ENCODE measurements at regions not wholly inside any gene's neighbourhood (a gene's known extent, or its start where the extent isn't known, plus 50 kb on each side); places are given as distances from the start of the nearest gene placed in this dataset.
"Not testable (repeated sequence)": the region's sequence is repeated elsewhere in the genome, so short reads cannot be mapped to it uniquely, and the experiment has no call there.

- DNase-seq (ENCODE audit: low read depth, low spot score): no peak
Observed at GRCh38 chr3:139238281-139239030, 105.4 kb upstream of the MRPS22 start.

GRCh38 chr3:139239550-139239949, 104.3 kb upstream of the MRPS22 start:
- no peak for DNase-seq (ENCODE audit: low read depth, low spot score)

- no peak for DNase-seq (ENCODE audit: low read depth, low spot score)
Observed at GRCh38 chr3:139241783-139242182, 102.0 kb upstream of the MRPS22 start.

- no peak for DNase-seq (ENCODE audit: low read depth, low spot score)
Observed at GRCh38 chr3:139243710-139244109, 100.1 kb upstream of the MRPS22 start.

GRCh38 chr3:139248593-139249255, 95.1 kb upstream of the MRPS22 start:
- no peak for DNase-seq (ENCODE audit: low read depth, low spot score)

- no peak for DNase-seq (ENCODE audit: low read depth, low spot score)
Observed at GRCh38 chr3:139251529-139251928, 92.3 kb upstream of the MRPS22 start.

GRCh38 chr3:139252719-139253118, 91.1 kb upstream of the MRPS22 start:
- DNase-seq (ENCODE audit: low read depth, low spot score): no peak

GRCh38 chr3:139258276-139258675, 85.5 kb upstream of the MRPS22 start:
- DNase-seq (ENCODE audit: low read depth, low spot score): no peak

- DNase-seq (ENCODE audit: low read depth, low spot score): no peak
Observed at GRCh38 chr3:139259398-139259797, 84.4 kb upstream of the MRPS22 start.

GRCh38 chr3:139260041-139260486, 83.8 kb upstream of the MRPS22 start:
- no peak for DNase-seq (ENCODE audit: low read depth, low spot score)

GRCh38 chr3:139260793-139261736, 82.8 kb upstream of the MRPS22 start:
- no peak for DNase-seq (ENCODE audit: low read depth, low spot score)

- no peak for DNase-seq (ENCODE audit: low read depth, low spot score)
Observed at GRCh38 chr3:139261754-139262586, 81.8 kb upstream of the MRPS22 start.

GRCh38 chr3:139263798-139264197, 80.0 kb upstream of the MRPS22 start:
- DNase-seq (ENCODE audit: low read depth, low spot score): no peak

GRCh38 chr3:139264375-139264774, 79.4 kb upstream of the MRPS22 start:
- DNase-seq (ENCODE audit: low read depth, low spot score): no peak

GRCh38 chr3:139265131-139266016, 78.4 kb upstream of the MRPS22 start:
- no peak for DNase-seq (ENCODE audit: low read depth, low spot score)

- DNase-seq (ENCODE audit: low read depth, low spot score): no peak
Observed at GRCh38 chr3:139267300-139268246, 76.2 kb upstream of the MRPS22 start.

- DNase-seq (ENCODE audit: low read depth, low spot score): no peak
Observed at GRCh38 chr3:139269984-139270383, 73.8 kb upstream of the MRPS22 start.

GRCh38 chr3:139270652-139271051, 73.2 kb upstream of the MRPS22 start:
- not testable (repeated sequence) for DNase-seq (ENCODE audit: low read depth, low spot score)

Measured in ELF-1 (cell line).